Heart left ventricle (tissue), 16 donors: ENCODE measurements at regions not wholly inside any gene's neighbourhood (a gene's known extent, or its start where the extent isn't known, plus 50 kb on each side); places are given as distances from the start of the nearest gene placed in this dataset.

Experiments used
- ATAC-seq, 4 donors: fragments of 200-7000 bp; cut with Tn5 transposase; one replicate each; pipeline ENCODE4 v1.9.1; 2020 to 2022; ENCODE audit warnings: moderate library complexity in 4 of 4, mild to moderate bottlenecking in 3 of 4, moderate number of reproducible peaks in 1 of 4
- DNase-seq, 5 donors: peaks; one replicate each; pipeline ENCODE4 v3.0.0-alpha.2; 2020
- H3K27ac ChIP-seq, 12 donors: fragments of 200-600 bp; sonication (generic) in 4 of 12; one replicate each; pipeline versions ENCODE4 v1.5.0 to v1.8.0; 2016 to 2022; ENCODE audit warnings: mild to moderate bottlenecking in 2 of 12
- H3K27me3 ChIP-seq, 9 donors: fragments of 200-600 bp; sonication (generic) in 2 of 9; one replicate each; pipeline versions ENCODE4 v1.5.1 to v1.8.0; 2016 to 2022; ENCODE audit warnings: mild to moderate bottlenecking in 3 of 9
- H3K36me3 ChIP-seq, 9 donors: fragments of 200-600 bp; sonication (generic) in 2 of 9; one replicate each; pipeline versions ENCODE4 v1.5.0 to v1.8.0; 2018 to 2022; ENCODE audit warnings: mild to moderate bottlenecking in 2 of 9
- H3K4me1 ChIP-seq, 12 donors: fragments of 200-600 bp; sonication (generic) in 4 of 12; one replicate each; pipeline versions ENCODE4 v1.5.0 to v1.8.0; 2016 to 2022; ENCODE audit warnings: mild to moderate bottlenecking in 3 of 12
- H3K4me3 ChIP-seq, 12 donors: fragments of 200-600 bp; sonication (generic) in 4 of 12; one replicate each; pipeline versions ENCODE4 v1.5.0 to v1.8.0; 2017 to 2022; ENCODE audit warnings: mild to moderate bottlenecking in 9 of 12, moderate library complexity in 4 of 12
- H3K9me3 ChIP-seq, 12 donors: fragments of 200-600 bp; sonication (generic) in 4 of 12; one replicate each; pipeline versions ENCODE4 v1.5.0 to v1.8.0; 2016 to 2022; ENCODE audit warnings: mild to moderate bottlenecking in 1 of 12
- POLR2A ChIP-seq, 2 donors: fragments of 450-650 bp; IDR thresholded peaks; one replicate each; pipeline ENCODE4 v1.6.1; 2017; ENCODE audit warnings: antibody characterized with exemption in 2 of 2, mild to moderate bottlenecking in 2 of 2, moderate library complexity in 2 of 2
- WGBS, 4 donors: extraction: QIAGEN DNeasy Blood & Tissue Kit in 2 of 4; methylation state at CpG; one replicate each; pipeline versions ENCODE4 v1.1.5 to v1.1.7; 2013 to 2018; 5-methylcytosine and 5-hydroxymethylcytosine counted together
- intact Hi-C, 10 donors: fragments of 100-400 bp; cut with DNase I; formaldehyde crosslinking; loops; one replicate each; pipeline versions ENCODE4 v1.11.1 to v1.14.2; 2022
- TF ChIP-seq, protein P1 (sequence below), 12 donors: fragments of 200-600 bp; sonication (generic) in 4 of 12; IDR thresholded peaks; one replicate each; pipeline versions ENCODE4 v1.5.0 to v1.8.0; 2018 to 2022; ENCODE audit warnings: antibody characterized with exemption in 12 of 12, mild to moderate bottlenecking in 5 of 12
- donor health status: ischemic (EF 13 %, LVEDD 7.1; RV severe dilation, severe dysfunction).
- donor health status: healthy with polysubstance abuse.
- donor health status: DM: no; HTN: yes; CAD: no.
- donor health status: DM: no; HTN: no; CAD: no.
- donor health status: ischemic (EF 25% LVEDD 6.9; RV normal size, moderate dysfunction).
- donor health status: ischemic (EF 25% LVEDD 5.7; RV mildly dilated, moderate dysfunction).
- donor health status: healthy.
- donor health status: DM: yes; HTN: yes; CAD: no.
- donor health status: ischemic (EF 35%, LVEDD 5.7; RV mildly dilated, moderate dysfunction).
- donor health status: nonischemic (EF 11% LVEDD 7.7; RV severe dilation, severe dysfunction).
- donor health status: DM: yes; HTN: yes; CAD: no.
- donor health status: PGD.
- donor health status: ischemic (EF 29% LVEDD 5.4; RV normal size, mild dysfunction).
- donor health status: nonischemic (EF 23%, LVEDD 6.1; RV moderate dilation, normal function).

GRCh38 chr12:86914721-86915120 is 658.5 kb upstream of the MGAT4C start:
- H3K9me3 ChIP-seq: no peaks in the 10 kb centered on the region
- no peak for TF ChIP-seq POLR2A (IDR thresholded peaks at IDR 0.05)
- TF ChIP-seq, protein P1, sequence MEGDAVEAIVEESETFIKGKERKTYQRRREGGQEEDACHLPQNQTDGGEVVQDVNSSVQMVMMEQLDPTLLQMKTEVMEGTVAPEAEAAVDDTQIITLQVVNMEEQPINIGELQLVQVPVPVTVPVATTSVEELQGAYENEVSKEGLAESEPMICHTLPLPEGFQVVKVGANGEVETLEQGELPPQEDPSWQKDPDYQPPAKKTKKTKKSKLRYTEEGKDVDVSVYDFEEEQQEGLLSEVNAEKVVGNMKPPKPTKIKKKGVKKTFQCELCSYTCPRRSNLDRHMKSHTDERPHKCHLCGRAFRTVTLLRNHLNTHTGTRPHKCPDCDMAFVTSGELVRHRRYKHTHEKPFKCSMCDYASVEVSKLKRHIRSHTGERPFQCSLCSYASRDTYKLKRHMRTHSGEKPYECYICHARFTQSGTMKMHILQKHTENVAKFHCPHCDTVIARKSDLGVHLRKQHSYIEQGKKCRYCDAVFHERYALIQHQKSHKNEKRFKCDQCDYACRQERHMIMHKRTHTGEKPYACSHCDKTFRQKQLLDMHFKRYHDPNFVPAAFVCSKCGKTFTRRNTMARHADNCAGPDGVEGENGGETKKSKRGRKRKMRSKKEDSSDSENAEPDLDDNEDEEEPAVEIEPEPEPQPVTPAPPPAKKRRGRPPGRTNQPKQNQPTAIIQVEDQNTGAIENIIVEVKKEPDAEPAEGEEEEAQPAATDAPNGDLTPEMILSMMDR (IDR thresholded peaks at IDR 0.05): peak in 8 of 12 donors; percentile 20 to 47 (median 33)
- H3K4me3 ChIP-seq: no peak overlapping the region
- no peaks in the 10 kb centered on the region for H3K36me3 ChIP-seq
- ATAC-seq: no peak
- DNase-seq: no peak
- no peaks in the 10 kb centered on the region for H3K27me3 ChIP-seq
- no peaks in the 10 kb centered on the region for H3K4me1 ChIP-seq
- no peak overlapping the region for H3K27ac ChIP-seq
- intact Hi-C loops: no loop called here

DNA sequence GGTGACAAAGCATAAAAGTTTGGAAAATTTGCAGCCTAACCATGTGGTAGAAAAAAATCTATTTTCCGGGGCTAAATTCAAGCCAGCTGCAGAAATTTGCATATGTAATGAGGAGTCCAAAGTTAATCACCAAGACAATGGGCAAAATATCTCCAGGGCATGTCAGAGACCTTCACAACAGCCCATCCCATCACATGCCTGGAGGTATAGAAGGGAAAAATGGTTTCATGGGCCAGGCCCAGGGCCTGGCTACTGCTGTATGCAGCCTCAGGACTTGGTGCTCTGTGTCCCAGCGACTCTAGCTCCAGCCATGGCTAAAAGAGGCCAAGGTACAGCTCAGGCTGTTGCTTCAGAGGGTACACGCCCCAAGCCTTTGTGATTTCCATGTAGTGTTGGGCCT is 655.8 kb upstream of the MGAT4C start:
- DNase-seq: no peak
- no peaks in the 10 kb centered on the region for H3K27me3 ChIP-seq
- no peaks in the 10 kb centered on the region for H3K9me3 ChIP-seq
- no peak for ATAC-seq
- H3K36me3 ChIP-seq: no peaks in the 10 kb centered on the region
- intact Hi-C loops: no loop called here
- no peak overlapping the region for H3K27ac ChIP-seq
- no peak overlapping the region for H3K4me3 ChIP-seq
- H3K4me1 ChIP-seq: no peaks in the 10 kb centered on the region
- WGBS, 4 donors: 72 to 80% (median 76%) methylated on average over 3 of the region's 3 CpGs
- TF ChIP-seq, protein P1 (IDR thresholded peaks at IDR 0.05): no peak
- no peak for TF ChIP-seq POLR2A (IDR thresholded peaks at IDR 0.05)

GRCh38 chr12:86903159-86903558 is 647.0 kb upstream of the MGAT4C start:
- Histone ChIP-seq H3K9me3 (no peaks in the 10 kb centered on the region), H3K27ac (no peak overlapping the region), H3K36me3 (no peaks in the 10 kb centered on the region), H3K4me1 (no peaks in the 10 kb centered on the region), H3K4me3 (no peak overlapping the region), H3K27me3 (no peaks in the 10 kb centered on the region)
- DNase-seq (no peak), ATAC-seq (peak in 2 of 4 donors; percentile 52 to 55)
- TF ChIP-seq, protein P1 (IDR thresholded peaks at IDR 0.05): no peak
- no peak for TF ChIP-seq POLR2A (IDR thresholded peaks at IDR 0.05)
- WGBS, 4 donors: 14 to 31% (median 18%) methylated on average over 1 of the region's 1 CpG
- intact Hi-C loops: no loop called here

DNA sequence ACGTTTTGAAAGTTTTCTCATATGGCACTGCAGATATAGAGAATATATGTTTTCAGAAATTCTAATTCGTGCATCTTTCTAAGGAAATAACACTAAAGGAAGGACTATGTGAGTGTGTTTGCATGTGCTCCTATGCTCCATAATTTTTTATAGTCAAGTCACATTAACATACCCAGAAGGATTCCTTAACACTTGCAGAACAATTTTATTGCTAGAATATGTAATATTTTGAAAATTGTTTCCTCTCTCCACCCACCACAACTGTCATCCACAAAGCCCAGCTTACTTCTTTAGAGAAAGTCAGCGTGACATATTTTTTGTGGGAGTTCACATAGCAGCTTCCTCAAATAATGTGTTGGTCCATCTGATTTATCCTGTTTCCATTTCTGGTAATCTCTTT is 604.6 kb upstream of the MGAT4C start:
- WGBS, 4 donors: 69 to 78% (median 71%) methylated on average over 3 of the region's 3 CpGs
- intact Hi-C loops: loop anchor here in 1 of 10 donors (1.0 kb wide), 1 partner anchor 11 kb away; no protein-coding TSS in a partner anchor
- TF ChIP-seq POLR2A (IDR thresholded peaks at IDR 0.05): no peak
- TF ChIP-seq, protein P1 (IDR thresholded peaks at IDR 0.05): no peak

More for the DNA sequence above, 604.6 kb upstream of the MGAT4C start:
- no peak for DNase-seq
- H3K36me3 ChIP-seq: no peaks in the 10 kb centered on the region
- ATAC-seq: no peak
- H3K27me3 ChIP-seq: no peaks in the 10 kb centered on the region
- no peaks in the 10 kb centered on the region for H3K4me1 ChIP-seq
- H3K27ac ChIP-seq: no peak overlapping the region
- H3K4me3 ChIP-seq: no peak overlapping the region
- no peaks in the 10 kb centered on the region for H3K9me3 ChIP-seq
